HG02763 (cell line): ENCODE measurements at regions not wholly inside any gene's neighbourhood (a gene's known extent, or its start where the extent isn't known, plus 50 kb on each side); places are given as distances from the start of the nearest gene placed in this dataset.

ENCODE experiments used
- ATAC-seq: cut with Tn5 transposase; IDR thresholded peaks from one replicate; pipeline ENCODE4 v1.9.1; 2021; ENCODE audit warnings: mild to moderate bottlenecking, moderate library complexity; ENCODE audit not compliant: unreplicated experiment

DNA sequence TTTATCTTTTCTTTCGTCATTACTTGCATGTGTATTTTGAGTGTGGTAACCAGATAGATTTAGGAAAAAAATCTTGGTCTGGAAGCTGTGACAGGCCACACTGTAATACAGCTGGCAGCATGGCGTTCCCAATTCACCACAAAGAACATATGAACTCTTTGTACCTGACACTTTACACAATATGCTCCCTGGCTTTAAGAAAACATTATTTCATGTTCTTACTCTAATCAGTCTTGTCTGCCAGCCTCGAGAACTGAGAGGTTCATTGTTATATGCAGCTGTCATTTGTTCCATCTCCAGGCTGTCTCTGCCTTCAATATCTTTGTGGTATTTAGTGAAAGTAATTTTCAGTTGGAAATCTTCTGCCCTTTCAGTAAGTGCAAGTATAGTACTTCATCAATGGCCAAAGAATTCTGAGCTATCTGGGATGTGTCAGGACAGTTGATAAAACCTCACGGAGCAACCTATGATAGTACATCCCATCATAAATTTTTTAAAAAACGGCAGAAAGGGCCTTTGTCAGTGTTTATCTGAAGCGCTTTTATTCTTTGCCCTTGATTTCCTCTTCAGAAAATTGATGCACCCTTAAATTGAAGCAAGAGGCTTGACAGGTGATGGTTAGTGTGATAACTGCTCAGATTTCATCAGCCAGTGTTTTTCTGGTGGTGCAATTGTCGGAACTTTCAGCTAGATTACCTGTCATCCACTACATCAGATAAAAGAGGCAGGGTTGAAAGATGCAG lies 146.3 kb upstream of the SP8 start:
- ATAC-seq = no peak

- ATAC-seq = no peak
Observed at GRCh38 chr7:20945451-20945850, 158.8 kb upstream of the SP8 start.

- ATAC-seq = no peak
Observed at GRCh38 chr7:20952916-20953315, 166.2 kb upstream of the SP8 start.

GRCh38 chr7:20954711-20955619 lies 168.3 kb upstream of the SP8 start:
- no peak for ATAC-seq

DNA sequence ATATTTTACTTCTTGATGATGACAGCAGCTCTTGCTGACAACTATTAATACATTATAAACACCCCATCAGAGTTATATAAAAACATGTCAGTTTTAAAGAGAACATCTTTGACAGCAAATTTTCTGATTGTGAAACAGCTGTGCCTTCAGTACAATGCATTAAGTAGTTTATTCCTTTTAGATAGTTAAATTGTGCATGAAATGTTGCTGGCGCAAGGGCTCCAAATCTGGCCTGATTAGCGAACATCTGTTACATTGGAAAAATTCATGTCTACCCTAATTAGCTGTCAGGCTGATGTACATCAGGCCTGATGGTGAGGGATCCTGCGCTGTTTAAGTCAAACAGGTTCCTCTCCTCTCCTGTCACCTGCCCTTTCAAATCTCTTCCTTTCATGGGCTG lies 171.9 kb upstream of the SP8 start:
- no peak for ATAC-seq

DNA sequence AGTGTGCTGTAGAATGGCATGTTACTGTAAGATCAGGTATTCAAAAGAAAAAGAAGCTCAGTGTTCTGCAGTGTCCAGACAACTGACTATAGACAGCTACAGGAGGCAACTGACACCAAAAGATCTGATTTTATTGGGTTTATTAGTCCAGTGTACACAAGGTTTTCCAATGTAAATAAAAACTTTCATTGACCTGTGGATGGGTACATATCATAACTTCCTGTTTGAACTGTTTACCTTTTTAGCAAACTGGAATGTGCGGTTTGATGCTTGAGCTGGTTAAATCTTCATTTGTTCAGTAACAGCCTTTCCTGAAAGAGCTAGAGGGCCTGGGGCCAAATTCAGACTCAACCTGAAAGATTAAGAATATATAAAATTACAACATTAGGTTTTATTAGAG lies 172.6 kb upstream of the SP8 start:
- no peak for ATAC-seq

- ATAC-seq = no peak
Observed at GRCh38 chr7:20963556-20964280, 177.0 kb upstream of the SP8 start.

DNA sequence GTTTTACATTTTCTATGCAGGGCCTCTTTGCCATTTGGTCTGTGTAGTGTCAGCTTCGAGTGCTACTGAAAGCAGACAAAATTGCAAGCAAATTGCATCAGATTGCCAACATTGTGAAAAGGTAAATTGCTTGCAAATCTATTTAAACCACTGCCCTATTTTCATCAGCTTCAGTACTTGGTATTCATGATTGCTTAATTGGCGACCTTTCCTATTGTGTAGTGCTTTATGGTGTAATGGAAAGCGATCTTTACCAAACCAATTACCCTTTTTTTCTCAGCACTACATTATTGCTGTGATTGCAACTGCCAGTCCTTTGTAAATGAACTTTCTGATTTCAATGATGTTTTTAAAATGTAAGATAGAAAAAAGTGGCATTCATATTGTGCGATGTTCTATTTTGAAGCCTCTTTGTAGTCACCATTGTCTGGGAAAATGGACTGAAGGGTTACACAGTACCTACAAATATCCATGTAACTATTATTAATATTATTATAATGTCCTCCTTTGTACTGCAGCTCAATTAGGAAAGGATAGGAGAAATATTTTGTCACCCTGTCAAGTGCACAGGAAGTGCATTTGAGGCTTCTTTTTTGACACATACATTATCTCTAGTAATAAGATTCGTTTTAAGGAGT lies 177.7 kb upstream of the SP8 start:
- no peak for ATAC-seq

DNA sequence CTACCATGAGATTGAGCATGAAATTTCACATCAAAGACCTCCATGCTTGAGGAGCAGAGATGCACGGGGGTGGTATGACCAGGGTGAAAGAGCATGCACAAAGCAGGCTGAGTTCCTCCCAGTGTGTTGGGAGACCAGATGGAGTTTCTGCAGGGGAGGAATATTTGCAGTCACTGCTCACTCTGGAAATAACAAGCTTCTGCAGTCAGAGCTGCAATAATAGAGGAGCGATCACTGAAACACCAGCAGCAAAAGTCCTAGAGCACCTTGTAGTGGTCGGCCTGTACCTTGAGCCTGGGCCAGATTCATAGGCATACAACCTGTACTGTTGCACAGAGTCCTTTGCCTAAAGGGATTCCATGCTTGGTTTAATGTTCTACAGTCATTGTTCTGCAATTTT lies 184.5 kb upstream of the SP8 start:
- ATAC-seq = no peak

DNA sequence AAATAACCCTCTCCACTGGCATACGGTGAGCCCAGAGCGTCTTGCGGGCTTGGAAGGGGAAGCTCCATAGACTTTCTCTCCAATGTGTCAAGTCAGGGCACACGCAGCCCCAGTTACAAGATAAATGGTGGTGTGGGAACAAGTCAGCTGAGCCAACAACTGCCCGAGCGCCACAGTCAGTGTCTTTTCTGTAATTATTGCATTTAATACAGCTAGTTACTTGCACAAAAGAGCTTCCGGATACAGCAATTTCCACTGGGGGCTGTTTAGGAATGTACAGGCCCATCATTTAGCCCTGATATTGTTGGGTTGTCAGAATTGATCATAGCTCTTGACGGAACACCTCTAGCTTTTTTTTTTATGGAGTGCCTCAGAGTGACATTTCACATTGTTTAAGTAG lies 193.5 kb upstream of the SP8 start:
- no peak for ATAC-seq

- ATAC-seq = no peak
Observed at GRCh38 chr7:20980668-20981264, 194.1 kb upstream of the SP8 start.

- ATAC-seq = no peak
Observed at GRCh38 chr7:20988340-20988739, 201.7 kb upstream of the SP8 start.

GRCh38 chr7:20991544-20991943 lies 204.9 kb upstream of the SP8 start:
- ATAC-seq = no peak

DNA sequence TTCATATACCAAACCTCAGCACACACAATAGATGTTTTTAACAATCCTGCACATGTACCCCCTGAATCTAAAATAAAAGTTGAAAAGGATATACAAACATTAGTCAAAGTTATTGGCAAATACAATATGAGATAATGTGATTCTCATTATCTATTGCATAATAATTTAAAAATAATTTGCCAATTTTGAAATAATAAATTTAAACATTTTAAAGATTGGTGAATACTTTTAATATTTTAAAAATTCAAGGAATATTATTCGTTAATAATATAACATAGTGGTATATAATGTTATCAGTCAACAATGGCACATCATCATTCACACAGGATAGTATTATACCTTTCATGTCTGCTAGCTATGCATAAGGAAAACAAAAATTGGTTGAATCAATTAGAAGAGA lies 207.0 kb upstream of the SP8 start:
- ATAC-seq = no peak

DNA sequence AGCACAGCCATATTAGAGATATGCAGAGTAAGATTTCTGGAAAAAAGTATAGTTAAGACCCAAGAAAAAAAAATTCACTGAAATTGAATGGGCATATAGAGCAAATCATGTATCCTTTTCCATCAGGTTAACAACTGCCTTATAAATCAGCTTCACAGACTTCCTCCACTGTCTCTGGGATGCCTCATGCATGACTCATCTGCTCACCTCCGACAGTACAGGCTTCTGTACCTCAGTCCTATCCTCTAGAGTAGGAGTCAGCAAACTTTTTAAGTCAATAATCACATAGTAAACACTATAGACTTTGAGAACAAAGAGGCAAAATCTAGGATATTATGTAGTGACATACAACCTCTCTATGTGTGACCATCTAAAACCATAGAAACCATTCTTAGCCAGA lies 211.6 kb upstream of the SP8 start:
- ATAC-seq = no peak

GRCh38 chr7:21011153-21011552 lies 224.5 kb upstream of the SP8 start:
- no peak for ATAC-seq

DNA sequence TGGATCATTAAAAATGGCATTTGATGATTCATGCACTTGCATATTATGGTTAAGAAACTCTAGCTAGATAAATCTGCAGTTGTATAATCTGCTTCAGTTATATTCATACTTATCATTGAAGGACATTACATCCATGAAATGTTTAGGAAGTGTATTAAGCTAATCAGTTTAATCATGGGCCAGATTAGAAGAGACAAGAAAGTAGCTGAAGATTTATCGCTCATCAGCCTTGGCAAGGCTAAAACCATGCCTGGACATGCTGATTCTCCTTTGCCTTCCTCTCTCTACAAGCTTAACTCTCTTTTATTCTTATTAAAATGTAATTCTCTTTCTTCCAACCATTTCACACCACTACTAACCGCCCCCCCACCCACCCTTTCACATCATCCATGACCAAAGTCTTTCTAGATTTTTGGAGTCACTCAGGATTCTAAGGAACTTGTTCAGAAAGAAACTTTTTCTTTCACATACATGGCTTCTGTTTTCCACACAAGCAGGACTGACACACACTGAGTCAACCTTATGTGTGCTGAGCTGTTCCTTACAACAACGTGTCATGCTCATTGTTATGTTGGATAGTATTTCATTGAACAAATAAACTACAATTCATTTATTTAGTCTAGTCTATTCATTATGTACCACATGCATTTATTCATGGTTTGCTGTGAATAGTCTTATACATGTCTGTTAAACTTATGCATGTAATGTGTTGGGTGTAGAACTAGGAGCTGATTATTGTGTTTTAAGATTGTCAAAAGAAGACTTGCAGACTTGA lies 227.3 kb upstream of the SP8 start:
- no peak for ATAC-seq

DNA sequence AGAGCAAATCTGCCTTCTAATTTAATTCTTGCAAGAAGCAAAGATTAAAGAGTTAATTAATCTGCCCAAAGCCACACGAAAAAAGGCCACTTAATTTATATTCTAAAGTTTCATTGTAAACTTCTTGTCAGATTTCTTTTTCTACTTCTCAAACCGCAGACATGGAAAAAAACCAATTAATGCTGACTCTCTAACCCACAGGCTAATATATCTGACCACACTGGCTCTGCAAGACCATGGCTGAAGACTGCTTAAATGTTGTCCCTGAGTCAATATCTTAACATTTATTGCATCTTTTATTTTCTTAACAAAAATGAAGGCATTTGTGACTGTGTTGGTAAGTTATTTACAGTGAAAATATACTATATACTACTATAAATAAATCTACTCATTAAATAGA lies 234.0 kb upstream of the SP8 start:
- ATAC-seq = no peak

GRCh38 chr7:21023841-21024484 lies 237.3 kb upstream of the SP8 start:
- ATAC-seq = no peak

DNA sequence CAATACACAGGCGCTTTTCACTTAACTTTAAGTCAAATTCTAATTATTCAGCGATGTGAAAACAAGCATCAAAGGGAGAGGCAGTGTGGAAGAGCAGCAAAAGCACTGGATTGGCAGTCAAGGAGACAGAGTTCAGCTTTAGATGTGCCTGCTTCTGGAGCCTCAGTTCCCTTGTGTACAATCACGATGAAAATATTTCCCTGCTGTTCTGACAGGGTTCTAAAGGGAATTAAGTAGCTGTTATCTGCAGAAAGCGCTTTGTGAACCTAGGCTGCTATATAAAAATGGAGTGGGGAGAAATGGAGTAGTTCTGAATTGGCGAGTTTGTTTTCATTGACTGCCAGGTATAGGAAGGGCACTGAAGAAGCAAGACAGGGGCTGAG lies 237.8 kb upstream of the SP8 start:
- no peak for ATAC-seq
